Neuronal stem cell (in vitro differentiated cells): ENCODE measurements at regions not wholly inside any gene's neighbourhood (a gene's known extent, or its start where the extent isn't known, plus 50 kb on each side); places are given as distances from the start of the nearest gene placed in this dataset.

Experiments used
- DNase-seq: peaks from one replicate; pipeline ENCODE4 v3.0.0-alpha.2; 2013; ENCODE audit warnings: low spot score
- H2AFZ ChIP-seq: one replicate; pipeline ENCODE4 v1.6.1; 2013; ENCODE audit warnings: mild to moderate bottlenecking, low read length, inconsistent platforms
- H2AK5ac ChIP-seq: 2 replicates; pipeline ENCODE4 v1.6.1; 2013; ENCODE audit warnings: low read depth, mild to moderate bottlenecking, inconsistent platforms, low read length, moderate library complexity, mixed read lengths
- H2BK120ac ChIP-seq: 2 replicates; pipeline ENCODE4 v1.6.1; 2013; ENCODE audit warnings: low read depth, mild to moderate bottlenecking, inconsistent platforms, low read length, moderate library complexity, mixed read lengths
- H2BK12ac ChIP-seq: one replicate; pipeline ENCODE4 v1.6.1; 2013; ENCODE audit warnings: low read length, inconsistent platforms
- H2BK15ac ChIP-seq: 2 replicates; pipeline ENCODE4 v1.6.1; 2013; ENCODE audit warnings: mild to moderate bottlenecking, low read length, inconsistent platforms, mixed read lengths
- H2BK5ac ChIP-seq: one replicate; pipeline ENCODE4 v1.6.1; 2013; ENCODE audit warnings: inconsistent platforms, mild to moderate bottlenecking, low read length, moderate library complexity
- H3K14ac ChIP-seq: one replicate; pipeline ENCODE4 v1.6.1; 2013; ENCODE audit warnings: low read length, inconsistent platforms
- H3K18ac ChIP-seq: 2 replicates; pipeline ENCODE4 v1.6.1; 2013; ENCODE audit warnings: low read length, inconsistent platforms
- H3K23ac ChIP-seq: 2 replicates; pipeline ENCODE4 v1.6.1; 2013; ENCODE audit warnings: low read depth, mild to moderate bottlenecking, mixed read lengths, low read length, inconsistent platforms; ENCODE audit not compliant: poor library complexity
- H3K27ac ChIP-seq: replicated peaks from 3 replicates; pipeline ENCODE4 v1.5.1; 2013; ENCODE audit warnings: low read length, inconsistent platforms
- H3K27me3 ChIP-seq, 3 experiments: 2 replicates each; pipeline ENCODE4 v1.6.1; 2013; ENCODE audit warnings: low read length in 3 of 3, mild to moderate bottlenecking in 2 of 3, inconsistent platforms in 1 of 3, low read depth in 1 of 3, mixed read lengths in 1 of 3, moderate library complexity in 1 of 3; ENCODE audit not compliant: control insufficient read depth in 3 of 3, insufficient read depth in 3 of 3
- H3K36me3 ChIP-seq, 2 donors: replicated peaks in 1 of 2; 2 replicates each; pipeline ENCODE4 v1.6.1; 2013; ENCODE audit warnings: low read length in 2 of 2; ENCODE audit not compliant: control insufficient read depth in 2 of 2, insufficient read depth in 2 of 2
- H3K4ac ChIP-seq: 2 replicates; pipeline ENCODE4 v1.6.1; 2013; ENCODE audit warnings: inconsistent platforms, mild to moderate bottlenecking, low read length, moderate library complexity
- H3K4me1 ChIP-seq, 2 donors: 1 replicate in 1 of 2; 2 replicates in 1 of 2; pipeline ENCODE4 v1.6.1; 2013; ENCODE audit warnings: low read length in 2 of 2, low read depth in 1 of 2; ENCODE audit not compliant: control insufficient read depth in 2 of 2, insufficient read depth in 1 of 2
- H3K4me2 ChIP-seq: one replicate; pipeline ENCODE4 v1.6.1; 2013; ENCODE audit warnings: mild to moderate bottlenecking, low read length, inconsistent platforms; ENCODE audit not compliant: insufficient read depth, poor library complexity, severe bottlenecking
- H3K4me3 ChIP-seq, 2 donors: 2 replicates each; pipeline ENCODE4 v1.5.1; 2013; ENCODE audit warnings: low read length in 2 of 2, mild to moderate bottlenecking in 2 of 2, inconsistent platforms in 1 of 2, moderate library complexity in 1 of 2
- H3K79me1 ChIP-seq: one replicate; pipeline ENCODE4 v1.6.1; 2013; ENCODE audit warnings: low read depth, mild to moderate bottlenecking, inconsistent platforms, low read length, moderate library complexity
- H3K9ac ChIP-seq: one replicate; pipeline ENCODE4 v1.6.1; 2013; ENCODE audit warnings: mild to moderate bottlenecking, low read depth, low read length, inconsistent platforms; ENCODE audit not compliant: poor library complexity
- H3K9me3 ChIP-seq, 2 donors: replicated peaks in 1 of 2; 2 replicates each; pipeline versions ENCODE3 to v1.6.1; 2013; ENCODE audit warnings: low read length in 2 of 2, mild to moderate bottlenecking in 2 of 2, inconsistent platforms in 1 of 2, low read depth in 1 of 2, mixed read lengths in 1 of 2, moderate library complexity in 1 of 2; ENCODE audit not compliant: control insufficient read depth in 2 of 2, insufficient read depth in 1 of 2
- H4K8ac ChIP-seq: one replicate; pipeline ENCODE4 v1.6.1; 2013; ENCODE audit warnings: low read depth, mild to moderate bottlenecking, inconsistent platforms, low read length, moderate library complexity
- H4K91ac ChIP-seq: one replicate; pipeline ENCODE4 v1.6.1; 2013; ENCODE audit warnings: low read length, low read depth, mild to moderate bottlenecking, inconsistent platforms; ENCODE audit not compliant: poor library complexity
- WGBS, 2 donors: extraction: QIAGEN DNeasy Blood & Tissue Kit; methylation state at CpG; one replicate each; pipeline ENCODE4 v1.1.7; 2013; ENCODE audit warnings: missing lambda C conversion rate in 2 of 2, mixed read lengths in 1 of 2; ENCODE audit not compliant: insufficient read length in 2 of 2, insufficient replicate concordance in 1 of 2; ENCODE audit errors: extremely low coverage in 2 of 2; 5-methylcytosine and 5-hydroxymethylcytosine counted together

DNA sequence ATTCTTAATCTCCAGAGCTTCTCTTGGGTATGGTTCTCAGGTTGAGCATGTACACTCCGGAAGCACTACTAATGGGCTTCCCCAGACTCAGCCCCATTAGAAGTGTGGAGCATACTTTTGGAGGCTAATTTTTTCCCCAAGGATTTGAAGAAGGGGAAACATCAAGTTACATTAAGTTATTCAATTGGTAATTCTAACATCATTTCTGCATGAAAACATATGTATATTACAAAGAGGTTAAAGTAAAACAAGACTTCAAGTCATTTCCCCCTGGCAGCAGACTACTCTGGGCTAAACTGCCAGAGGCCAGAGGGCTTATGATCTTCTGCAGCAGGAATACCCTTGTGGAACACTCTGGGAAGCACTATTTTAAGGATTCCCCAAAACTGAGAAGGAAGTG is 227.7 kb upstream of the STK17B start:
- H3K36me3 ChIP-seq = no peaks in the 10 kb centered on the region
- H3K4me3 ChIP-seq = no peak overlapping the region
- no peak overlapping the region for H3K9ac ChIP-seq
- H4K91ac ChIP-seq = no peak overlapping the region
- H3K14ac ChIP-seq = no peak overlapping the region
- H3K27me3 ChIP-seq = no peaks in the 10 kb centered on the region
- no peak overlapping the region for H2AK5ac ChIP-seq
- no peak overlapping the region for H3K4me2 ChIP-seq
- H3K18ac ChIP-seq = no peak overlapping the region
- no peak for DNase-seq
- H3K23ac ChIP-seq = no peak overlapping the region
- H2BK12ac ChIP-seq = no peak overlapping the region
- H3K4me1 ChIP-seq = peaks cover 0 to 9% of the 10 kb centered on the region in 2 donors
- H3K9me3 ChIP-seq = no peaks in the 10 kb centered on the region
- H4K8ac ChIP-seq = no peak overlapping the region
- no peak overlapping the region for H2AFZ ChIP-seq
- H2BK5ac ChIP-seq = no peak overlapping the region
- H3K79me1 ChIP-seq = no peaks in the 10 kb centered on the region
- H2BK120ac ChIP-seq = no peak overlapping the region
- no peak overlapping the region for H2BK15ac ChIP-seq
- H3K4ac ChIP-seq = no peak overlapping the region
- no peak overlapping the region for H3K27ac ChIP-seq
- WGBS, 2 donors = no CpG with 5 or more reads among the region's 1 CpG

DNA sequence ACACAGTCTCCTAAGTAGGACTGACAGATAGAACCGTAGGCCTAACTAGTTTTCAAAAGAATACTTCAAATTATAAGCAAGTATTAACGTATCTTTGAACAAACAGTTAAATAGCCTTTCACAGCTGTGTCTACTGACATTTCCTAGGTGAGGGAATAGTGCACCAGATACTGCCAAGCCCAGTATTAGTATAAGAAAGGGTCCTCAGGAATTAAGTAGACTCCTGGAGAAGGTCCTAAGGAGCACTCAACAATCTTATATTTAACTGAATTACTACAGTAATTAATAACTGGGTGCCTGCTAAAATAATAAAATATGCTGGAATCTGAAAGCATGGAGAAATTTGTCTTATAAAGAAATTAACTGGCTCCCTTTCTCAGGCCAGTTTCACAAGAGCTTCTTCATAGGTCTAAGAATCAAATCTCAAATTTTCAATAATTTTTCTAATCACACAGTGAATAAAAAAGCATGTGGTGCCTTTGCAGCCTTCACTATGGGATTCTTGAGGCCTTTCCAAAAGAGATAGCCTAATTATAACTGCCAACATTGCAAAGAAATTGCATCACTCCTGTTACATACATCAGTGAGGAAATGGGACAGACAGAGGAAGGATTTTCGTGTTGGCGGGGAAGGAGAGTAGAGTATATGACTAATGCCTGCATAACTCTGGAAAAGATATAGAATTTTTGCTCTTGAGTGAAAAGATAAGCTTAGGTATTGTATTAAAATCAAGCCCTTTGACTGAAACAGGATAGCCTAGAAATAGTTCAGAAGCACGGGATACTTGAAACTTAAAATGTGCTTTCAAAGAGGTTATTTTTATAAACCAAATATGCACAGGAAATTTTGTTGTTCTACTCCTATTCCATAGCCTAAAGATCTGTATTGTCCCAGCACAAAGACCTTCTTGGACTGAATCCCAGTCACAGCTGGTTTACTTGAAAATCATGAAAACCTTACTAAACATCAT is 228.6 kb upstream of the STK17B start:
- Histone ChIP-seq H3K4me1 (peaks cover 0 to 9% of the 10 kb centered on the region in 2 donors), H2BK5ac (no peak overlapping the region), H3K9me3 (no peaks in the 10 kb centered on the region), H3K27me3 (no peaks in the 10 kb centered on the region), H4K8ac (no peak overlapping the region), H3K18ac (no peak overlapping the region), H3K4ac (no peak overlapping the region), H2BK120ac (no peak overlapping the region), H2BK15ac (no peak overlapping the region), H3K27ac (no peak overlapping the region), H4K91ac (no peak overlapping the region), H2AK5ac (no peak overlapping the region), H3K4me2 (no peak overlapping the region), H3K4me3 (no peak overlapping the region), H3K14ac (no peak overlapping the region), H3K23ac (no peak overlapping the region), H3K9ac (no peak overlapping the region), H2BK12ac (no peak overlapping the region), H3K36me3 (no peaks in the 10 kb centered on the region), H3K79me1 (no peaks in the 10 kb centered on the region), H2AFZ (no peak overlapping the region)
- no peak for DNase-seq
- WGBS, 2 donors = no CpG with 5 or more reads among the region's 5 CpGs

DNA sequence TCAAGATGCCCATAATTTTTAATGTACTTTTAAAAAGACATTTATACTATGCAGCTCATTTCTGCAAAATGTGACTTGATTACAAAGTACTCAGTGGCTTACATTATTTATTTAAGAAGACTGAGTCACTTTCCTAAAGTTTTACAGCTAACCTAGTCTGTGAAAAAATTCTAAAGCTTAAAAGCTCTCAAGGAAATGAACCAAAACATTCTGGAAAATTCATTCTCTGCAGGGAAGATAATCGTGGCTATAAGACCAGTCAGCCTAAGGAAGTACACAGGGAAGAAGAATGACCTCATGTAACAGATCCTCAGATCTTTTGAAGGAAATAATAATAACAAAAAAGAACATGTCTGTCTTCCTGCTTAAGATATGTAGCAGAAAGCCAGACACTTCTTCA is 232.1 kb upstream of the STK17B start:
- no peaks in the 10 kb centered on the region for H3K9me3 ChIP-seq
- H4K8ac ChIP-seq = no peak overlapping the region
- no peak overlapping the region for H2AFZ ChIP-seq
- H2BK12ac ChIP-seq = no peak overlapping the region
- no peak overlapping the region for H3K4ac ChIP-seq
- H3K18ac ChIP-seq = no peak overlapping the region
- no peak overlapping the region for H2BK120ac ChIP-seq
- H3K36me3 ChIP-seq = no peaks in the 10 kb centered on the region
- H3K9ac ChIP-seq = no peak overlapping the region
- H3K4me2 ChIP-seq = no peak overlapping the region
- H4K91ac ChIP-seq = no peak overlapping the region
- DNase-seq = no peak
- WGBS, 2 donors = no CpG with 5 or more reads among the region's 1 CpG
- H3K23ac ChIP-seq = no peak overlapping the region
- no peak overlapping the region for H3K14ac ChIP-seq
- H3K27ac ChIP-seq = no peak overlapping the region
- H3K4me3 ChIP-seq = no peak overlapping the region
- H2BK5ac ChIP-seq = no peak overlapping the region
- H2BK15ac ChIP-seq = no peak overlapping the region
- H2AK5ac ChIP-seq = no peak overlapping the region
- no peaks in the 10 kb centered on the region for H3K27me3 ChIP-seq
- H3K4me1 ChIP-seq = peaks cover 0 to 9% of the 10 kb centered on the region in 2 donors
- no peaks in the 10 kb centered on the region for H3K79me1 ChIP-seq

DNA sequence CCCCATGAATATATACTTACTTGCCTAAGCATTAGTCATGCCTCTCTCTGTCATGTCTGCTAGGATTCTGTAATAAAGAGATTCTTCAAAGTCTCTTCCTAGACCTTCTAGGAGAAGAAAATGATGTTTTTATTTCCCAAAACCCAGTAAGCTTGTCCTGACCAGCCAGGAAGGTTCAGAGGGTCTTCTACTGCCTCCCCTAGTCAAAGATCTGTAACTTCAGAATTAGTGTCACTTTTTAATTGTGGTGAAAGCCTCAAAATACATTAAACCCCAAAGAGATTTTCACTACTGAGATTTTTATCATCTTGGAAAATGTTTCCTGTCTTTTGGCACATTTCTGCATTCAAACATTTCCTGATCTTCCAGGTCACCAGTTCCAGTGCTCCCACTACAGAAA is 232.9 kb upstream of the STK17B start:
- Histone ChIP-seq H2AK5ac (no peak overlapping the region), H2BK12ac (no peak overlapping the region), H4K8ac (no peak overlapping the region), H3K4me1 (peaks cover 0 to 9% of the 10 kb centered on the region in 2 donors), H3K23ac (no peak overlapping the region), H2BK5ac (no peak overlapping the region), H3K9me3 (no peaks in the 10 kb centered on the region), H3K27me3 (no peaks in the 10 kb centered on the region), H2AFZ (no peak overlapping the region), H3K4ac (no peak overlapping the region), H3K27ac (no peak overlapping the region), H3K18ac (no peak overlapping the region), H3K9ac (no peak overlapping the region), H2BK120ac (no peak overlapping the region), H3K36me3 (no peaks in the 10 kb centered on the region), H2BK15ac (no peak overlapping the region), H3K14ac (no peak overlapping the region), H3K4me3 (no peak overlapping the region), H3K4me2 (no peak overlapping the region), H3K79me1 (no peaks in the 10 kb centered on the region), H4K91ac (no peak overlapping the region)
- no peak for DNase-seq
